Liver (tissue), 3 donors: ENCODE measurements at regions not wholly inside any gene's neighbourhood (a gene's known extent, or its start where the extent isn't known, plus 50 kb on each side); places are given as distances from the start of the nearest gene placed in this dataset.

ENCODE experiments used
- FOXA1 ChIP-seq: IDR thresholded peaks from 2 replicates; pipeline ENCODE4 v1.6.1; 2016; ENCODE audit warnings: antibody characterized with exemption
- FOXA2 ChIP-seq: IDR thresholded peaks from 2 replicates; pipeline ENCODE4 v1.6.1; 2016; ENCODE audit warnings: antibody characterized with exemption
- GABPA ChIP-seq, 2 donors: IDR thresholded peaks in 1 of 2; conservative IDR thresholded peaks in 1 of 2; 2 replicates each; pipeline ENCODE4 v1.6.1; 2016; ENCODE audit warnings: antibody characterized with exemption in 2 of 2, mild to moderate bottlenecking in 1 of 2, moderate library complexity in 1 of 2
- JUND ChIP-seq, 2 donors: IDR thresholded peaks; 2 replicates each; pipeline ENCODE4 v1.6.1; 2016; ENCODE audit warnings: antibody characterized with exemption in 2 of 2
- MAX ChIP-seq: IDR thresholded peaks from 2 replicates; pipeline ENCODE4 v1.6.1; 2016; ENCODE audit warnings: antibody characterized with exemption
- REST ChIP-seq: IDR thresholded peaks from 2 replicates; pipeline ENCODE4 v1.6.1; 2016; ENCODE audit warnings: antibody characterized with exemption, mild to moderate bottlenecking
- SP1 ChIP-seq: IDR thresholded peaks from 2 replicates; pipeline ENCODE4 v1.6.1; 2018; ENCODE audit warnings: antibody characterized with exemption, mild to moderate bottlenecking
- YY1 ChIP-seq: IDR thresholded peaks from 2 replicates; pipeline ENCODE4 v1.6.1; 2016; ENCODE audit warnings: antibody characterized with exemption, mild to moderate bottlenecking
- ZBTB33 ChIP-seq: IDR thresholded peaks from 2 replicates; pipeline ENCODE4 v1.6.1; 2016; ENCODE audit warnings: antibody characterized with exemption
- TF ChIP-seq, protein P1 (sequence below): fragments of 150-350 bp; IDR thresholded peaks from 2 replicates; pipeline ENCODE4 v1.5.1; 2017; ENCODE audit warnings: improper control_type of control experiment, low read depth, low read length; ENCODE audit not compliant: missing input control
- TF ChIP-seq, protein P2 (sequence below): IDR thresholded peaks from 2 replicates; pipeline ENCODE4 v1.6.1; 2016; ENCODE audit warnings: antibody characterized with exemption
- donor health status: healthy.
- donor health status: healthy.

DNA sequence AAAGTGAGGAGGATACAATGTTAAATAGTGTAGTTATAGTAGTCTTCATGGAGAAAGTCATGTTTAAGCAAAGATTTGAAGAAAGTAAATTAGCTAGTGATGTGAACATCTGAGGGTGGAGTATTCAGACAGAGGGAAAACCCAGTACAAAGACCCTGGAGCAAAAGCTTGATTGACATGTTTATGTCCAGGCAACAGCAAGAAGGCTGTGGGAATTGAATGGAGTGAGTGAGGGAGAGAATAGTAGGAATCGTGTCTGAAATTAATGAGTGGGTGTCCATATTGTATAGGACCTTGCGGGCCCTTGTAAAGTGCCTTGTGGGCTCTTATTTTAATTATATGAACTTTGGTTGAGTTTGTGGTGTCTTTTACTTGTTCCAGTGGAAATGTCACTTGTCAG is 424.1 kb upstream of the KIRREL3 start:
- TF ChIP-seq, protein P1, sequence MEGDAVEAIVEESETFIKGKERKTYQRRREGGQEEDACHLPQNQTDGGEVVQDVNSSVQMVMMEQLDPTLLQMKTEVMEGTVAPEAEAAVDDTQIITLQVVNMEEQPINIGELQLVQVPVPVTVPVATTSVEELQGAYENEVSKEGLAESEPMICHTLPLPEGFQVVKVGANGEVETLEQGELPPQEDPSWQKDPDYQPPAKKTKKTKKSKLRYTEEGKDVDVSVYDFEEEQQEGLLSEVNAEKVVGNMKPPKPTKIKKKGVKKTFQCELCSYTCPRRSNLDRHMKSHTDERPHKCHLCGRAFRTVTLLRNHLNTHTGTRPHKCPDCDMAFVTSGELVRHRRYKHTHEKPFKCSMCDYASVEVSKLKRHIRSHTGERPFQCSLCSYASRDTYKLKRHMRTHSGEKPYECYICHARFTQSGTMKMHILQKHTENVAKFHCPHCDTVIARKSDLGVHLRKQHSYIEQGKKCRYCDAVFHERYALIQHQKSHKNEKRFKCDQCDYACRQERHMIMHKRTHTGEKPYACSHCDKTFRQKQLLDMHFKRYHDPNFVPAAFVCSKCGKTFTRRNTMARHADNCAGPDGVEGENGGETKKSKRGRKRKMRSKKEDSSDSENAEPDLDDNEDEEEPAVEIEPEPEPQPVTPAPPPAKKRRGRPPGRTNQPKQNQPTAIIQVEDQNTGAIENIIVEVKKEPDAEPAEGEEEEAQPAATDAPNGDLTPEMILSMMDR = no peak
- TF ChIP-seq JUND (IDR thresholded peaks at IDR 0.05) (no peak), SP1 (no peak), MAX (no peak), REST (no peak), FOXA1 (no peak), ZBTB33 (no peak), FOXA2 (no peak), GABPA (IDR thresholded peaks at IDR 0.05 in 1 of 2, conservative IDR thresholded peaks at IDR 0.05 in 1 of 2) (no peak), YY1 (no peak)
- TF ChIP-seq, protein P2, sequence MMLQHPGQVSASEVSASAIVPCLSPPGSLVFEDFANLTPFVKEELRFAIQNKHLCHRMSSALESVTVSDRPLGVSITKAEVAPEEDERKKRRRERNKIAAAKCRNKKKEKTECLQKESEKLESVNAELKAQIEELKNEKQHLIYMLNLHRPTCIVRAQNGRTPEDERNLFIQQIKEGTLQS = no peak
